ENCODE measurements at regions not wholly inside any gene's neighbourhood (a gene's known extent, or its start where the extent isn't known, plus 50 kb on each side); places are given as distances from the start of the nearest gene placed in this dataset.

DNA sequence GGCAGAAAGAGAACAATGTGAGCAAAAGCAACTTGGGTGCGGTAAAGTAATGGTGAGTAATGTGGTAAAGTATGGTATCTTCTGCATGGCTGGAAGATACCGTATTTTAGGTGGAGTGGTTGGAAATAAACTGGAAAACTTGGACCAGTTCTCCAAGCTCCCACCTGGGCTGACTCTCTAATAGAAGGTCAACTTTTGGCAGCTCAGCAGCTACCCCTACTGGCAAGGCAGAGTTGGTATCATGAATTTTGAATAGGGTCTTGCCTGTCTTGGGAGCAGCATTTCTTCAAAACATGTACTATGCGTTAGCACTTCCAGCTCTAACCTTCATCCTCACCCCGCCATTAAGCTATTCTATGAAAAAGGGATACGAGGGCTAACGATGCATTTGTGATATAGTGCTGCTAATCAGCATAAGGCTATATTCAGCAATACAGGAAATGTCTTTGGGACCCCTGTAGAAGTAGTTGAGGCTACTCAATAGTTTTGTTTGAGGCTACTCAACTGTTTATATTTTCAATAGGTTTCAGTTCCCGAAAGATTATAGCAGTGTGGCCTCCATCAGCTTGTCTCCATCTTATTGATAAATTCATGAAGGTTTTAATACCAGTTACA, 276.3 kb upstream of the FAR2 start:
- H3K9me3 Mint-ChIP-seq (ENCODE audit: unreplicated experiment) = no peaks in the 10 kb centered on the region
- no peak overlapping the region for H3K4me3 Mint-ChIP-seq (ENCODE audit: unreplicated experiment)
- no peaks in the 10 kb centered on the region for H3K27me3 Mint-ChIP-seq (ENCODE audit: insufficient read depth, unreplicated experiment)
- H3K27ac Mint-ChIP-seq (ENCODE audit: low read depth, unreplicated experiment) = no peak overlapping the region
- H3K4me1 Mint-ChIP-seq (ENCODE audit: insufficient read depth, unreplicated experiment) = peaks cover 21% of the 10 kb centered on the region
- TF ChIP-seq, protein P1, sequence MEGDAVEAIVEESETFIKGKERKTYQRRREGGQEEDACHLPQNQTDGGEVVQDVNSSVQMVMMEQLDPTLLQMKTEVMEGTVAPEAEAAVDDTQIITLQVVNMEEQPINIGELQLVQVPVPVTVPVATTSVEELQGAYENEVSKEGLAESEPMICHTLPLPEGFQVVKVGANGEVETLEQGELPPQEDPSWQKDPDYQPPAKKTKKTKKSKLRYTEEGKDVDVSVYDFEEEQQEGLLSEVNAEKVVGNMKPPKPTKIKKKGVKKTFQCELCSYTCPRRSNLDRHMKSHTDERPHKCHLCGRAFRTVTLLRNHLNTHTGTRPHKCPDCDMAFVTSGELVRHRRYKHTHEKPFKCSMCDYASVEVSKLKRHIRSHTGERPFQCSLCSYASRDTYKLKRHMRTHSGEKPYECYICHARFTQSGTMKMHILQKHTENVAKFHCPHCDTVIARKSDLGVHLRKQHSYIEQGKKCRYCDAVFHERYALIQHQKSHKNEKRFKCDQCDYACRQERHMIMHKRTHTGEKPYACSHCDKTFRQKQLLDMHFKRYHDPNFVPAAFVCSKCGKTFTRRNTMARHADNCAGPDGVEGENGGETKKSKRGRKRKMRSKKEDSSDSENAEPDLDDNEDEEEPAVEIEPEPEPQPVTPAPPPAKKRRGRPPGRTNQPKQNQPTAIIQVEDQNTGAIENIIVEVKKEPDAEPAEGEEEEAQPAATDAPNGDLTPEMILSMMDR (IDR thresholded peaks at IDR 0.05; ENCODE audit: unreplicated experiment) = peak; percentile 77
- intact Hi-C loops (cut with micrococcal nuclease) = loop anchor here (1.0 to 10.0 kb wide), 6 partner anchors 681 to 1139 kb away; no protein-coding TSS in a partner anchor
- ChIA-PET CTCF (interaction anchor here (0.5 to 2.3 kb wide), 37 partner anchors 8 to 1155 kb away, joined by 3 to 11 read pairs (median 3); no protein-coding TSS in a partner anchor), POLR2A (interaction anchor here (0.7 to 1.2 kb wide), 3 partner anchors 13 to 1138 kb away, joined by 3 to 4 read pairs (median 4); no protein-coding TSS in a partner anchor)
- no peaks in the 10 kb centered on the region for H3K36me3 Mint-ChIP-seq (ENCODE audit: insufficient read depth, unreplicated experiment)
- DNase-seq (ENCODE audit: unreplicated experiment) = peak; percentile 69
- BruUV-seq (replicated peaks) = no TSS peak

DNA sequence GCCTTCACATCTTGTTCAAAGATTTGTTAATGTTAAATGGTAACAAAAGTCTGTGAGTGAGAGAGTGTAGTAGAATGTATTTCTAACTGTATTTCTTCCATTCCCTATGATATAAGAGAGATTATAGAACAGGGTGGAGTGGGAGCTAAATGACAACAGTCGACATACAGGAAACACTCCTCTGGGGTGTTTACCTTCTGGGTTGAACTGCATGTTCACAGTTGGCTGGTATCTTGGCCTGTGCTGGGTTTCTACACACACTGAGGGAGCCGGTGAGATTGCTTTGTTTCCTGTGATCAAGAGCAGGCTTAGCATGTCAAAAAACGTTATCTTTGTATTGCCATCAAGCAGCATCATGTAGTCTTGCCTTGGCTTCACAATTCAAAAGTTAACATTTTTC, 274.3 kb upstream of the FAR2 start:
- DNase-seq (ENCODE audit: unreplicated experiment) = no peak
- Mint-ChIP-seq H3K9me3 (ENCODE audit: unreplicated experiment) (no peaks in the 10 kb centered on the region), H3K36me3 (ENCODE audit: insufficient read depth, unreplicated experiment) (no peaks in the 10 kb centered on the region), H3K27me3 (ENCODE audit: insufficient read depth, unreplicated experiment) (no peaks in the 10 kb centered on the region), H3K27ac (ENCODE audit: low read depth, unreplicated experiment) (no peak overlapping the region), H3K4me1 (ENCODE audit: insufficient read depth, unreplicated experiment) (peaks cover 12% of the 10 kb centered on the region), H3K4me3 (ENCODE audit: unreplicated experiment) (no peak overlapping the region)
- no TSS peak for BruUV-seq (replicated peaks)
- ChIA-PET POLR2A (interaction anchor here (1.1 kb wide), 1 partner anchor 18 kb away, joined by 4 read pairs; no protein-coding TSS in a partner anchor), CTCF (interaction anchor here (0.5 to 0.6 kb wide), 2 partner anchors 108 to 1063 kb away, joined by 3 read pairs; no protein-coding TSS in a partner anchor)
- TF ChIP-seq, protein P1 (IDR thresholded peaks at IDR 0.05; ENCODE audit: unreplicated experiment) = no peak
- intact Hi-C loops (cut with micrococcal nuclease) = loop anchor here (5.0 to 10.0 kb wide), 3 partner anchors 702 to 1050 kb away; no protein-coding TSS in a partner anchor

DNA sequence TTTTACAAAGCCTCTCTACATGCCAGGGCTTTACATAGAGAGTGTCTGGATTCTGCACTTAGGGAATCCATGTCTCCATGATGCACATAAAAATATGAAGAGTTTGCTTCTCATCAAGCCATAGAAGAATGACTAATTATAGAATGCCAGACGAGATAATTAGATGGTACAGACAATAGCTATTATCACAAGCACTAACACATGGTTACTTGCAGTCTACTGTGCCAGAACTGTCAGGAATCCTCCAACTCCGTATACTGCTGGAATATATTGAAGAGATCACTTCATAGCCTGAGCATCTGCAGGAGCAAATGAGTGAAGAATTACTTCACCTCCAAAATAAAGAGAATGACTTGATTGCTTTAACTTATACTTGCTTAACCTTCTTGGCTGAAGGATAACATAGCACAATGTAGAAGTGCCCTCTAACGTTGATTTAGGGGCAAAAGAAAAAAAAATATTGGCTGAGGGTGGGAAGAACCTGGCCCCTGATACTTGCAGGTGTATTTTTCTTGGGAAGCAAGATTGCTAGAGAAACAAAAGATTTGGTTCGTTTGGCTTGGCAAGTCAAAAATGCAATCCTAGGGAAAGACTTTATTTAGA, 272.8 kb upstream of the FAR2 start:
- no peak overlapping the region for H3K4me3 Mint-ChIP-seq (ENCODE audit: unreplicated experiment)
- no peaks in the 10 kb centered on the region for H3K36me3 Mint-ChIP-seq (ENCODE audit: insufficient read depth, unreplicated experiment)
- no peak for DNase-seq (ENCODE audit: unreplicated experiment)
- no peak overlapping the region for H3K27ac Mint-ChIP-seq (ENCODE audit: low read depth, unreplicated experiment)
- TF ChIP-seq, protein P1 (IDR thresholded peaks at IDR 0.05; ENCODE audit: unreplicated experiment) = no peak
- no peaks in the 10 kb centered on the region for H3K27me3 Mint-ChIP-seq (ENCODE audit: insufficient read depth, unreplicated experiment)
- POLR2A ChIA-PET = no interaction called here
- CTCF ChIA-PET = no interaction called here
- intact Hi-C loops (cut with micrococcal nuclease) = loop anchor here (10.0 kb wide), 1 partner anchor 1051 kb away; no protein-coding TSS in a partner anchor
- peaks cover 7% of the 10 kb centered on the region for H3K4me1 Mint-ChIP-seq (ENCODE audit: insufficient read depth, unreplicated experiment)
- no TSS peak for BruUV-seq (replicated peaks)
- no peaks in the 10 kb centered on the region for H3K9me3 Mint-ChIP-seq (ENCODE audit: unreplicated experiment)

DNA sequence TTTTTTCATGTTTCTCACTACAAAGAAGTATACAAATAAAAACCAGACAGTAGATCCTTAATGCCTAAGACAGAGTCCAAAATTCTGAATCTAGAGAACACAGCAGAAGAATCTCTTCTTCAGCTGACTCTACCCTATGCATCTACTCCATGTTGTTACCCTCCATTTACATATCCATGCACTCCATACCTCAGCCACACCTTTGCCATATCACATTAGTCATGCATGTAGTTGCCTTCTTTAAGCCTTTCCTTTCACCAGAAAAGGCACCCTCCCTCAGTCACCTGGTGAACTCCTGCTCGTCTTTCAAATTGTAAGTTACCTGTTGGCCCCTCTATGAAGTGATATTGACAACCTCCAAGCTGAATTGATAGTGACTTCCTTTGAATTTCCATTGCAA, 271.2 kb upstream of the FAR2 start:
- POLR2A ChIA-PET = no interaction called here
- BruUV-seq (replicated peaks) = no TSS peak
- H3K36me3 Mint-ChIP-seq (ENCODE audit: insufficient read depth, unreplicated experiment) = no peaks in the 10 kb centered on the region
- DNase-seq (ENCODE audit: unreplicated experiment) = no peak
- CTCF ChIA-PET = interaction anchor here (0.8 kb wide), 1 partner anchor 85 kb away, joined by 4 read pairs; no protein-coding TSS in a partner anchor
- H3K9me3 Mint-ChIP-seq (ENCODE audit: unreplicated experiment) = no peaks in the 10 kb centered on the region
- no peaks in the 10 kb centered on the region for H3K27me3 Mint-ChIP-seq (ENCODE audit: insufficient read depth, unreplicated experiment)
- H3K27ac Mint-ChIP-seq (ENCODE audit: low read depth, unreplicated experiment) = no peak overlapping the region
- peaks cover 10% of the 10 kb centered on the region for H3K4me1 Mint-ChIP-seq (ENCODE audit: insufficient read depth, unreplicated experiment)
- TF ChIP-seq, protein P1 (IDR thresholded peaks at IDR 0.05; ENCODE audit: unreplicated experiment) = no peak
- intact Hi-C loops (cut with micrococcal nuclease) = loop anchor here (10.0 kb wide), 1 partner anchor 1053 kb away; no protein-coding TSS in a partner anchor
- H3K4me3 Mint-ChIP-seq (ENCODE audit: unreplicated experiment) = no peak overlapping the region

Measured in MCF 10A (cell line).